Mesothelial cell of epicardium (in vitro differentiated cells): ENCODE measurements at regions not wholly inside any gene's neighbourhood (a gene's known extent, or its start where the extent isn't known, plus 50 kb on each side); places are given as distances from the start of the nearest gene placed in this dataset.

Experiments
- DNase-seq, 2 experiments: peaks; one replicate each; pipeline ENCODE4 v3.0.0; 2021; ENCODE audit warnings: low spot score in 2 of 2; ENCODE audit not compliant: unreplicated experiment in 2 of 2
- H3K27ac Mint-ChIP-seq: 2 replicates; pipeline ENCODE4 v1.8.0; 2021; ENCODE audit warnings: mixed read lengths
- H3K27me3 Mint-ChIP-seq: 2 replicates; pipeline ENCODE4 v1.8.0; 2021; ENCODE audit warnings: low read depth, mixed read lengths
- H3K36me3 Mint-ChIP-seq: 2 replicates; pipeline ENCODE4 v1.8.0; 2021; ENCODE audit warnings: mixed read lengths
- H3K4me1 Mint-ChIP-seq: 2 replicates; pipeline ENCODE4 v1.8.0; 2021; ENCODE audit warnings: mixed read lengths
- H3K4me3 Mint-ChIP-seq: 2 replicates; pipeline ENCODE4 v1.8.0; 2021; ENCODE audit warnings: mild to moderate bottlenecking, moderate library complexity, mixed read lengths
- H3K9me3 Mint-ChIP-seq: 2 replicates; pipeline ENCODE4 v1.8.0; 2021; ENCODE audit warnings: mixed read lengths
- TF ChIP-seq, protein P1 (sequence below): fragments of 200-600 bp; sonication (generic); IDR thresholded peaks from one replicate; pipeline ENCODE4 v1.5.0; 2021; ENCODE audit warnings: antibody characterized with exemption; ENCODE audit not compliant: unreplicated experiment

DNA sequence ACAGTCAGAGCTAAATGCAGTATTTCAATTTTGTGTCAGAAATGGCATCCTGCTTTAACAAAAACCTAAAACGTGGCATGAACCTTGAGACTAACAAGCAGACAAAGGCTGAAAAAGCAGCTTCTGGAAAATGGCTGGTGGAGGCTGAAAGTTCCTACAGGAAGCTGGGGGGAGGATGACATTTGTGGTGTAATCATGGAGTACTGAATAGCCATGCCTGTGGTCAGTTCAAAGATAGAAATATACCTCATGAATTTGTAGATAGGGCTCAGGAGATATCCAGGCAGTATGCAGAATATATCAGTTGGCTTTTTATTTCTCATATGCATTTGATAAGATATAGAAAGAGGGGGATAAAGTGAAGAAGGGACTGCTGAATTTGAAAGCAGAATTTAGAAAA lies 181.7 kb downstream of the UQCRFS1 start:
- TF ChIP-seq, protein P1, sequence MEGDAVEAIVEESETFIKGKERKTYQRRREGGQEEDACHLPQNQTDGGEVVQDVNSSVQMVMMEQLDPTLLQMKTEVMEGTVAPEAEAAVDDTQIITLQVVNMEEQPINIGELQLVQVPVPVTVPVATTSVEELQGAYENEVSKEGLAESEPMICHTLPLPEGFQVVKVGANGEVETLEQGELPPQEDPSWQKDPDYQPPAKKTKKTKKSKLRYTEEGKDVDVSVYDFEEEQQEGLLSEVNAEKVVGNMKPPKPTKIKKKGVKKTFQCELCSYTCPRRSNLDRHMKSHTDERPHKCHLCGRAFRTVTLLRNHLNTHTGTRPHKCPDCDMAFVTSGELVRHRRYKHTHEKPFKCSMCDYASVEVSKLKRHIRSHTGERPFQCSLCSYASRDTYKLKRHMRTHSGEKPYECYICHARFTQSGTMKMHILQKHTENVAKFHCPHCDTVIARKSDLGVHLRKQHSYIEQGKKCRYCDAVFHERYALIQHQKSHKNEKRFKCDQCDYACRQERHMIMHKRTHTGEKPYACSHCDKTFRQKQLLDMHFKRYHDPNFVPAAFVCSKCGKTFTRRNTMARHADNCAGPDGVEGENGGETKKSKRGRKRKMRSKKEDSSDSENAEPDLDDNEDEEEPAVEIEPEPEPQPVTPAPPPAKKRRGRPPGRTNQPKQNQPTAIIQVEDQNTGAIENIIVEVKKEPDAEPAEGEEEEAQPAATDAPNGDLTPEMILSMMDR, result no peak
- H3K27ac Mint-ChIP-seq, result no peak overlapping the region
- peaks cover 4% of the 10 kb centered on the region for H3K9me3 Mint-ChIP-seq
- H3K36me3 Mint-ChIP-seq, result no peaks in the 10 kb centered on the region
- H3K4me1 Mint-ChIP-seq, result no peaks in the 10 kb centered on the region
- no peak for DNase-seq
- peaks cover 12% of the 10 kb centered on the region for H3K27me3 Mint-ChIP-seq
- H3K4me3 Mint-ChIP-seq, result no peak overlapping the region

DNA sequence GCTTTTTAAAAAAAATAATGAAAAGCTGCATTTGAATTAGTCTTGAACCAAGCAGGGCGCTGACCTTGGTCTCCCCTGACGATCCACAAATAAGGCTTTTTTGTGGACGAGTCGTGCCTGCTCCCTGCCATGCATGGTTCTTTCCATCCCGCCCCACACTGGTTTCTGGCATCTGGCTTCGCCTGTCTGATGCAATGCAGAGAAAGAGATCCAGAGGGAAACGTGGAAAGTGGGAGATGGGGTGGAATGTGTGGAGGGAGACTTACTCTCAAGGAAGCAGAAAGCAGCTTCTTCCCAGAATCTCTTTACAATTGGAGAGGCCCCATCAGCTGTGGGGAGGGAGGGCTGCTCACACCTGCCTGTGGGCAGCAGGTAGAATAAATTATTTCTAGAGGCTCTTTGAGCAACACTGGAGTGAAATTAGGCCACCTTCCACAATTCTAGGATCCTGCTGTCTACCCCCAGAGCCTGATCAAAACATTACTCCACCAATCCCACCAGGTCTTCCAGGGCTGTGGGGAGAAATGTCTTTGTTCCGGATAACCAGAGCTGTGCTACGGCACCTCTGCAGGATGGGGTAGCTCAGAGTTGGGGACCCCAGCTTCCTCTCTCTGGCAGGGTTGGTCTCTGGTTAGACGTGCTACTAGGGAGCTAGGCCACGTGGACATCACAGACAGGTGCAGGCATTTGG lies 183.5 kb downstream of the UQCRFS1 start:
- no peak for DNase-seq
- Mint-ChIP-seq H3K9me3 (peaks cover 4% of the 10 kb centered on the region), H3K4me3 (no peak overlapping the region), H3K27me3 (peaks cover 3% of the 10 kb centered on the region), H3K36me3 (no peaks in the 10 kb centered on the region), H3K27ac (no peak overlapping the region), H3K4me1 (no peaks in the 10 kb centered on the region)
- TF ChIP-seq, protein P1, result no peak

DNA sequence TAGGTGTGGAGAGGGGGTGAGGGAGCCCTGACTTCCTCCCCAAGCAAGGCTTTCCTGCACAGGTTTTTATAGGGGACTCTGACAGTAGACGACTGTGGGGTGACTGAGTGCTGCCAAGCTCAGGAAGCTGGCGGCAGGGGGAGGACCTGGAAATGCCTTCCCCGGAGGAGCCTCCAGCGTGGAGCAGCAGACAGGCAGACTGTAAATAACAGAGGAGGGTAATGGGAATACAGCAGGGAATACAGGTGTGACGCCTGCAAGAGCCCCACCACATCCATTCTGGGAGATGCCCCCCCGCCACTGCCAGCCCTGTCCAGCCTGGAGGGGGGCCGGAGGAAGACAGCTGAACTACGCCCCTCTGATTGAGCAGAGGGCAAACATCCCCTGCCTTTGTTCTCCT lies 190.4 kb downstream of the UQCRFS1 start:
- no peak overlapping the region for H3K4me3 Mint-ChIP-seq
- H3K36me3 Mint-ChIP-seq, result no peaks in the 10 kb centered on the region
- no peak for DNase-seq
- TF ChIP-seq, protein P1, result no peak
- H3K27me3 Mint-ChIP-seq, result peaks cover 12% of the 10 kb centered on the region
- H3K27ac Mint-ChIP-seq, result no peak overlapping the region
- H3K4me1 Mint-ChIP-seq, result no peaks in the 10 kb centered on the region
- no peaks in the 10 kb centered on the region for H3K9me3 Mint-ChIP-seq

DNA sequence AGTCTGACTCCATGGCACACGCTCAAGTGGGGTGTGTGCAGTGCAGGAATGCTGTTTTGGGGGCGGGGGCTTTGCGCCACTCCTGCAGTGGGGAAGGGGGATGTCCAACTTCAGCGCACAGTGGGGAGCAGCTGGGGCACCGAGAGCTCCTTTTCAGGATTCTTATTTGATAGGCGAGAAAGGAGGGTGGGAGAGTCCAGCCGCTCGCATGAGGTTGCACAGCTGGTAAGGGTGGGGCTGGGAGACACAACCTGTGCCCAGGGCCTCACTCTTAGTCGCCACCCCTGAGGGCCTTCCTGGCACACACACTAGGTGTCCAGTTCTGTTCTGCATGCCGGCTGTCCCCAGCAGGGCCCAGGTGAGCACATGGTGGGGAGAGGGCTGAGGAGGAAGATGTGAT lies 190.8 kb downstream of the UQCRFS1 start:
- TF ChIP-seq, protein P1, result no peak
- peaks cover 16% of the 10 kb centered on the region for H3K27me3 Mint-ChIP-seq
- H3K9me3 Mint-ChIP-seq, result no peaks in the 10 kb centered on the region
- no peaks in the 10 kb centered on the region for H3K4me1 Mint-ChIP-seq
- no peak for DNase-seq
- no peak overlapping the region for H3K27ac Mint-ChIP-seq
- no peak overlapping the region for H3K4me3 Mint-ChIP-seq
- H3K36me3 Mint-ChIP-seq, result no peaks in the 10 kb centered on the region

DNA sequence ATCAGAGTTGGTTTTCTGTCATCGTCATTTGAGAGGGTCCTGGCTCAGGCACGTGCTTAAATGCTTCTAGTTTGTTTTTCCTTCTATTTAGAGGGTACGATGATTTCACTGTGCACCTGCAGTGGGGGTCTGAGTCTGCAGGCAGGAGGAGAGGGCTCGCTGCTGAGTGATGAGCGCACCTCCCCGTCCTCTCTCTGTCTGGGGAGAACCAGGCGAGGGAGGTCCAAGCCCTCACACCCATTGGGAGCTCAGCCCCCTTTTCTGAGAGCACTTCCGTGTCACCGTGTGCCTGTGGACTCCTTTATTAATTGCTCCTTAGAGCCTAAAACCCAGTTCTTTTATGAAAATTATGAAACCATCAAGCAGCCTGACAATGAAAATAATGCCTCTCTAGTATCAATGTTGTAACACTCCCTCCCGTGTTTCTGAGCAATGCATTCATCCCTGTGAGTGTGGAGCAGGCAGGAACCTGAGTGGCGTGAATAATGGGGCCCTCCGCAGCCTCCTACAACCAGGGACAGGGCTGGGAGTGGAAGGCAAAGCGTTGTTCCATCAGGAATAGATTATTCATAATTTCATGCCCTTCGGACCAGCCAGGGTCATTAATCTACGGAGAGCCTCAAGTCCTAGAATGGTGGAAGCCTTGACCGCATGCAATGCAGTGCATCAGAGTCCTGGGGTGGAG lies 191.6 kb downstream of the UQCRFS1 start:
- no peaks in the 10 kb centered on the region for H3K4me1 Mint-ChIP-seq
- TF ChIP-seq, protein P1, result no peak
- H3K9me3 Mint-ChIP-seq, result no peaks in the 10 kb centered on the region
- no peak overlapping the region for H3K4me3 Mint-ChIP-seq
- H3K36me3 Mint-ChIP-seq, result no peaks in the 10 kb centered on the region
- DNase-seq, result no peak
- H3K27ac Mint-ChIP-seq, result no peak overlapping the region
- peaks cover 24% of the 10 kb centered on the region for H3K27me3 Mint-ChIP-seq
